HG02571 (cell line): ENCODE measurements at regions not wholly inside any gene's neighbourhood (a gene's known extent, or its start where the extent isn't known, plus 50 kb on each side); places are given as distances from the start of the nearest gene placed in this dataset.
"Not testable (repeated sequence)": the region's sequence is repeated elsewhere in the genome, so short reads cannot be mapped to it uniquely, and the experiment has no call there.

Experiments
- ATAC-seq: cut with Tn5 transposase; IDR thresholded peaks from one replicate; pipeline ENCODE4 v1.9.1; 2021; ENCODE audit warnings: mild to moderate bottlenecking, moderate library complexity; ENCODE audit not compliant: unreplicated experiment

DNA sequence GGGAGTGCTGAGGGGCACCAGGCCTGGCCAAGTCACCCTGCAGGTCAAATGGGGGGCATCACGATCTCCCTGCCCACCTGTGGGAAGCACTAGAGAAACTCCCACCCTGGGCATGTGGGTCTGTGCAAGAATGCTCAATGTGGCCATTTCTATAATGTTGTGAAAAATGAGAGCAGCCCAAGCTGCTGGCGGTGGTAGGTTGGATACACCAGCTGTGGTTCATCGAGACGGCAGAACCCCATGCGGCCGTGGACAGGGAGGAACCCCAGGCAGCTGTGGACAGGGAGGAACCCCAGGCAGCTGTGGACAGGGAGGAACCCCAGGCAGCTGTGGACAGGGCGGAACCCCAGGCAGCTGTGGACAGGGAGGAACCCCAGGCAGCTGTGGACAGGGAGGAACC, 129.1 kb downstream of the BRD1 start:
- not testable (repeated sequence) for ATAC-seq

DNA sequence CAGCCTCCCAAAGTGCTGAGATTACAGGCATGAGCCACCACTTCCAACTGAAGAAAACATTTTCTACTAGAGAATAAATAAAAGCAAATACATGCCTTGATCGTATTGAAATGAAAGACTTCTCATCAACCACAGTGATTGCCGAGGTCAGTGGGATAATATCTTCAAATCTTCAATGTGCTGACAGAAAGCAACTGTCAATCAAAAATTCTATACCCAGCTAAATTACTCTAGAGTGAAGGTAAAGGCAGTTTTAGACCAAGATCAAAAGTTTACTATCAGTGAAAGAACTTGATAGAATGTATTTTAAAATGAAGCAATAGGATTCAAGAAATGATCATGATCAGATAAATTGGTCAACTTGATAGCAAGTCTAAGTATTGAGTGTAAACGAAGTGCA, 130.6 kb downstream of the BRD1 start:
- ATAC-seq: no peak

DNA sequence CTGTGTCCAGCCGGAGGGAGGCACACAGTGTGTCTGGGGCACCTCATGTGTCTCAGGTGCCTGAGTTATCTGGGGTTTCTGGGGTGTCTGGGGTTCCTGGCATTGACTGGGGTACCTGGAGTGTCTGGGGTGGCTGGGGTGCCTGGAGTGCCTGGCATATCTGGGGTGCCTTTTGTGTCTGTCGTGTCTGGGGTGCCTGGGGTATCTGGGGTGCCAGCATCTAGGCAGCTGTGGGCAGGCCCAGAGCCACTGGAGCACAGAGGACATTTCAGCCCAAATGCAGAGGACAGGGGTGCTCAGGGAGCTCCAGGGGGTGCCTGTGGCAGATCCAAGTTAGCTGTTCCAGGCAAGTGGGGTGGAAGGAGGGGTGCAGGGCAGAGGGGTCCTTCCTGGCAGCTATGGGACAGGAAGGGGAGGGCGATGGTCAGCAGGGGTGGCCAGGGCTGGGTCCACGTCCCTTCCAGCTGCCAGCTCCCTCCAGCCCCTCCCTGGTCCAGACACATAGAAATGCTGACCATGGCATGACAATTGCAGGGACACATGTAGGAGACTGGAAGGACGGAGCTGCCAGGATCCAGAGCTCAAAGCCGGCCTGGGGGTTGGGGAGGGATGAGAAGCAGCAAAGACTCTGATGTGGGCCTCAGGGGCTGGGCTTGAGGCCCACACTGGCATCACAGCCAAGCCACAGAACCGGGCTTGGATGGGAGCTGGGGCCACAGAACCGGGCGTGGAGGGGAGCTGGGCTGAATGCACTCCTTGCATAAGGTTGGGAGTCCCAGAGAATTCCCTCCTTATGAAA, 133.0 kb downstream of the BRD1 start:
- ATAC-seq: no peak

DNA sequence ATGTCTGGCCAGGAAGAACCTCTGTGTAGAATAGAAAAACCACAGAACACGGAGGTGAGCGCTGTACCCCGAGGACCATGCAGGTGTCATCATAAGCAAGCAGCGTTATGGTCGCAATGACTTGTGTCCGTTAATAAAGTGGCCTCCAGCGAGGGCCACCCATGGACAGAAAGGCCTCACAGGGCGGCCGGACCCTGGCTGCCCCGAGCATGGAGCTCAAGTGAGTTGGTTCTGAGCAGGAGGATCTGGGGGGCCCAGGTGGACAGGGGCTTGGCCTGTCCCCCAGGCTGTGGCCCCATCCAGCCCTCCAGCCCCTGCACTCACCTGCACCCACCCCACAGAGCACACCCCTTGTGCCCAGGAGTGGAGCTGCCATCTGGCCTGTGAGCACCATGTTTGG, 133.8 kb downstream of the BRD1 start:
- no peak for ATAC-seq

DNA sequence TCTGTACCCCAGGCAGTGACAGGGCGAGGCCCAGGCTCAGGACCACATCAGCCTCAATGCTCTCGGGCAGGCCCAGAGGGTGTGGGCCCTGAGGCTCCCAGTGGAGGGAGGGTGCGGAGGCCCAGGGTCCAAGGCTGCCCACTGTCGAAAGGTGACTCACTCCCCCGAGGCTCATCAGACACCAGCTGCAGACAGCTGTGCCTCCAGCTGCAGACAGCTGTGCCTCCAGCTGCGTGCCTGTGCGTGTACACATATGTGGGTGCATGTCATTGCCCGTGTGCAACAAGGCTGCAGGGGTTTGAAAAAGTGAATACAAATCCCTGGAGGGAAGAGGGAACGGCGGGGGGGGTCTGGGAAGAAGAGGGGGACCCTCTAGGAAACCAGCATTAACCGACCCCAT, 134.3 kb downstream of the BRD1 start:
- ATAC-seq: no peak

DNA sequence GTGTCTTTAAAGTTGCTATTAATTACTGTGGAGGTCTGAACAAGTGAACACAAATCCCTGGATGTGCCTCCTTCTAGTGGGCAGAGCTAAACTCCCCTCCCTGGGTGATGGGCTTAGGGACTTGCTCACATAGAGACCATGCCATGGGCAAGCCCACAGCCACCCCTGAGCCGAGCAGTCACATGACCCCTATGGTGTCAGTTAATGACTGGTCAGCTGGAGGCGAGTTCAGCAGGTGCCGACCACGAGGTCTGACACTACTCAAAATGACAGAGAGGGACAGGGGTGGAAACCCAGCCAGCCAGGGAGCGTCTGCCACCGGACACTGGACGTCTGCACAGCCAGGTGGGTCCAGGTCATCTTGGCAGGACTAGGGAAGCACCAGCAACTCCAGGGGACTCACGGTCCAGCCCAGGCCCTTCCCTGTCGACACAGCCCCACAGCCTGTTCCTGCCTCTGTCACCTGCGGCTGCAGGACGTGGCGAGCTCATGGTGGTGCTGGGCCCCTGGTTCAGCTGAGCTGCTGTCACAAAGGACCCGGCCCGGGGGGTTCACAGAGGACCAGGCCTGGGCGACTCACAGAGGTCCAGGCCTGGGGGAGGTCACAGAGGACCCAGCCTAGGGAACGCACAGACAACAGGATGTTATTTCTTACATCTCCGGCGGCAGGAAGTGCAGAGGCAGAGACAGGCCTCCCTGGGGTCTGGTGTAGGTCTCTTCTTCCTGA, 135.0 kb downstream of the BRD1 start:
- no peak for ATAC-seq

DNA sequence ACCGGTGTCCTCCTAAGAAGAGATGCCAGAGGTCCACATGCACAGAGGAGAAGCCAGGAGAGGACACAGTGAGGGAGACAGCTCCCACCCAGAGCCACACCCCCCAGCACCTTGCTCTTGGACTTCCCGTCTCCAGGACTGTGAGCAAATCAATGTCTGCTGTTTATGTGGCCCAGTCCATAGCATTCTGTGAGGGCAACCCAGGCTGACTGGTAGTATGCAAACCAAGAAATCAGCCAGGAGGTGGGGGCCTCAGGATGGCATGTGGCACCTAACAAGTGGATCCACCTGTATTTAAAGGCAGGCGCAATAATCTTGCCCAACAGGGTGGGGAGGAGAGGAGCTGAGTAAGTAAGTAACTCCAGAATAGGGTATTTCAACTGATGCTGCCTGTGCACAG, 136.4 kb downstream of the BRD1 start:
- ATAC-seq: no peak

DNA sequence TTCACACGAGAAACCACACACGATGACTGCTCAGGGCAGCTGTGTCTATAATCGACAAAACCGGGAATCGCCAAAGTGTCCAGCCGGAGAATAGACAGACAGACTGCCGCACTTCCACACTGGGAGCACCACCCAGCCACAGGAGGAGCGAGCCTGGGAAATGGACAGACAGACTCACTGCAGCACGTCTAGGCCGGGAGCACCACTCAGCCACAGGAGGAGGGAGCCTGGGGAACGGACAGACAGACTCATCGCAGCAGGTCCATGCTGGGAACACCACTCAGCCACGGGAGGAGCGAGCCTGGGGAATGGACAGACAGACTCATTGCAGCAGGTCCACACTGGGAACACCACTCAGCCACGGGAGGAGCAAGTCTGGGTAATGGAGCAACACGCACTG, 137.2 kb downstream of the BRD1 start:
- ATAC-seq: no peak

DNA sequence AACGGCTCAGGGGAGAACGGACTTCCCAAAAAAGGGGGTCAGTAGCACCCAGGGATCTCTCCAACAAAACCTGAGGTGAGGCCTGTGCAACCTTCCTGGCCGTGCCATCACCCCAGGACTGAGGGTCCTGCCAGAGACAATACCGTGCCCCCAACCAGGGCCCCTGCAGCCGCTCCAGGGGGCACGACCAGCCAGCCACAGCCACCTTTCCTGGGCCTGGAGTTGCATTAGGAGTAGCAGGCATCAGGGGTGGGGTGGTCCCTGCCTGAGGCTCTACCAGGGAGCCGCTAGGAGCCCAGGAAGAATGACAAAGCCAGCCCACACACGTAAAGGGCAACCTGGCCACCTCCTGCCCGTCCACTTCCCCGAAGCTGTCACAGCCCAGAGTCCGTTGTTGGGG, 137.8 kb downstream of the BRD1 start:
- no peak for ATAC-seq

DNA sequence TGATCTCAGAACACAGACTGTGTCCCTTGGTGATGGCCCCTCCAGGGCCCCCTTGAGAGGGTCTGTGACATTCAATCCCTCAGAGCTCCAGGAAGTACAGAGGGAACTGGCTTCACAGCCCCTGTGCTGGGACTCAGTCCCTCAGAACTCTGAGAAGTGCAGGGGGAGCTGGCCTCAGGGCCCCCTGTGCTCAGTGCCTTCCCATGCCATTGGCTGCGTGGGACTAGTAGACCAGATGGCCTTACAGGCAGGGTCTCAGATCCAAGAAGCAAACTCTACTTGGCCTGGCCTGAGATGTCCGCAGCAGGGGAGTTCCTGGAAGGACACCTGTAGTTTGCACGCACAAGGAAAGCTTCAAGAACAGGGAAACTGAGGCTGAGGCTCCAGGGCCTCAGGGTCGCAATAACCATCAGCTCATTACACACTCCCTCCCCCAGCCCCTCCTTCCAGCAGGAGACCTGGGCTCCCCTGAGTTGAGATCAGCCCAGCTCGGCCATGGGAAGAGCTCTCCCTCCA, 138.4 kb downstream of the BRD1 start:
- ATAC-seq: no peak

DNA sequence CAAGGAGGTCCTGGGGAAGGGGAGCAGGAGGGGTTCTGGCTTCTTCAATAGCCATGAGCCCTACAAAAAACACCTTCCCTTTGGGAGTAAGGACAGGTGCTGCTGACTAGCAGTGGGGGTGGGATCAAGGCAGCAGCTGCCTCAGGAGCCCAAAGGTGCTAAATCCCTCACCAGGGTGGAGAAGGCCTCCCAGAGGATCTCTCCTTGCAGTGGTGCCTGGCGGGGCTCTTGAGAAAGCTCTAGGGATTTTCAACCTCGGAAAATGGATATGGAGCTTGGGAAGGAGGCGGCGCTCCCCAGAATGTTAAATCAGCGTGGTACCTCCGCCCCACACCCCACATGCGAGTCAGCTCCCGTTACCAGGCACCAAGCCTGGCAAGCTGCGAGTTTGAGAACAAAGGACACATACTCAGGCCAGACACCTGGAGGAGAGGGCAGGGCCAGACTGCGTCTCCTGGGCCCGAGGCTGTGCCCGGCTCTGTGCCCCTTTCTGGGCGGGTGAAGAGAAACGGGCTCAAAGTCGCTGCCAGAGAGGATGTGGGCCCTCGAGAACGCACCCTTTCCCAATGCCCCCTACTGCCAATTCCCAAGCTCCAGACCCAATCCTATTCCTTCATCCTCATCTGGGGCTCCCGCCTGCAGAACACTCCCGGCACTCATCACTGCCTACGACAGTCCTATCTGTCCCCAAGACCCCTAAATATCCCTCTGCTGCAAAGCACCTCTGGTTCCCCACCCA, 139.0 kb downstream of the BRD1 start:
- ATAC-seq: no peak

DNA sequence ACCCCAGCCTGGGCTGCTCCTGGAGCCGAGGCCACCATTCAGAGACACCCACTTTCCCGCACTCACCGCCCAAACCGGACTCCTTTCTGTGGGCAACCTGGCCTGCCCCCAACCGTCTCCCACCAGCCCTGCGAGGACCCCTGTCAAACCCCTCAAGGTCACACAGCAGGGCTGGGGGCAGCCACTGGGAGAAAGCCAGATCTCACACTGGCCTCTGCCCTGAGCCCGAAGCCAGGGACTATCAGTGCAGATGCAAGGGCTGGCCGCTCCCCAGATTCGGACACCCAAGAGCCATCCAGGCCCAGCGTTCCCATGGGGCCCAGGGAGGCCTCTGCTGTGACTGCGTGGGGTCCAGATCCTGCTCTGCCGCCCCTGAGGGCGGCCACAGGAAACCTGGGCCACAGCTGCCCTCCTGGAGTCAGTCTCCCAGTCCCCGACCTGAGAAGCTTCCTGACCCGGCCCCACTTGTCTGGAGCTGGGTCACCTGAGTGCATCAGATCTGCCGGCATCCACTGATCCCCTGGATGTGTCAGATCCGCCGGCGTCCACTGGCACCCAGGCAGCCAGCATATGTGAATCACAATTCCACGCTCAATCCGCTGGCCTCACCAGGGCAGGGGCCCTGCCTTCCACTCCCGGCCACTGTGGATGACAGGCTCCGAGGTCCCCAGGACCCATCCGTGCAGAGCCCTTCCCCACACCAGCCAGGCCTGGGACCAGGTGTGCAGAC, 139.7 kb downstream of the BRD1 start:
- ATAC-seq: no peak

DNA sequence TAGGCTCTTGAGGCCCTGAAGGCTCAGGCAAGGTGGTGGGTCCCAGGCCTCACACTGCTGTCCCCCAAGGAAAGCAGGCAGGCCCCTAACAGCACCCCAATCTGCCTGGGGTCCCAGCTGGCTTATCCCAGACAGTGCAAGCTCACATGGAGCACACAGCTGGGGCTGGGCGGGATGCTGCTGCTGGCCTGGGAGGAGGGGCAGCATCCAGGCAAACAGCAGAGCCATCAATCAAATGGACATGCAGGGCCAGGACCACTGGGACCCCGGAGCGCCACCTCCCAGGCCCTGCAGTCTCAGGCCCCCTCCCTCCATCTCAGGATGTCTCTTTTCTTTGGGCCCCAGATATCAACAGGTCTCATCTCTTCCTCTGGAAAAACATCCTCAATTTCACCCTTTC, 140.3 kb downstream of the BRD1 start:
- no peak for ATAC-seq

DNA sequence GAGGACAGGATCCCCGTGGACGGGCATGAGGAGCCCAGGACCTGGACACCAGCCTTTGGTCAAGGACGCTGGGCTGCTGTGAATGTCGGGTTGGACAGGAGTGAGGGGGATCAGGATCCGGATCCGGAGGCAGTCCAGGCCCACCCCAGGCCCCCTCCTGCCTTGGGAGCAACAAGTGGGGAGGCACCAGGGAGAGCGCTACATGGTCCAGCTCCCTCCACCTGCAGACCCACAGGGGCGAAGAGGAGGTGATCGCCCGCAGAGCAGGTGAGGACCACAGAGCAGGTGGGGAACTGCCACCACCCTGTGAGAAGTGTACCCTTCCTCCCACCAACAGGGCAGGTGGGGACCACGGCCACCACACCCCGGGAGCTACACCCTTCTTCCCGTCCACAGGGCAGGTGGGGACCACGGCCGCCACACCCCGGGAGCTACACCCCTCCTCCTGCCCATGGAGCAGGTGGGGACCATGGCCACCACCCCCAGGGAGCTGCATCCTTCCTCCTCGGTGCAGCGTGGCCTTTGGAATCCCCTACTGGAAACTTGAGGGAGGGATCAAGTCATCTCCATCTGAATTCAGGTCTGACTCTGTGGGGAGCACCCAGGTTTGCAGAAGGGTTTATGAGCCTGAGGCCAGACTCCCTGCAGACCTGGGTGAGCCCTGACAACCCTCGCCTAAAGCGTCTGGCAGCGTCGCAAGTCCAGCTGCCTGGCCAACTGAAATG, 141.0 kb downstream of the BRD1 start:
- no peak for ATAC-seq

DNA sequence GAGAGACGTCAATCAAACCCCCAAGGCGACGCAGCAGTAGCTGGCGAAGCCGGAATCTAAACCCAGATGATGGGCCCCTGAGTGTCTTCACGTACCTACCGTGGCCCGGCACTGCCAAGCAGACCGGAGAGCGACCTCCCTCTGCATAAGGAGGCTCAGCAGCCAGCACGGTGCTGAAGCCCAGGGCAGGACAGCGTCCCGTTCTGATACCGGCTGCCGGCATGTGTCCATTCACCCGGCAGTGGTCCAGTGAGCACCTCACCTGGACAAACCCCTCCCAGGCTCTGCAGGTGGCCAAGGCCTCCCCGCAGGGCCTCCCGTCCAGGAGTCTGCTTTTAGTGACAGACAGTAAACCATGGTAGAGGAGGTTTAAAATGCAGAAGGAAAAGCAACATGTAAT, 142.0 kb downstream of the BRD1 start:
- ATAC-seq: no peak

DNA sequence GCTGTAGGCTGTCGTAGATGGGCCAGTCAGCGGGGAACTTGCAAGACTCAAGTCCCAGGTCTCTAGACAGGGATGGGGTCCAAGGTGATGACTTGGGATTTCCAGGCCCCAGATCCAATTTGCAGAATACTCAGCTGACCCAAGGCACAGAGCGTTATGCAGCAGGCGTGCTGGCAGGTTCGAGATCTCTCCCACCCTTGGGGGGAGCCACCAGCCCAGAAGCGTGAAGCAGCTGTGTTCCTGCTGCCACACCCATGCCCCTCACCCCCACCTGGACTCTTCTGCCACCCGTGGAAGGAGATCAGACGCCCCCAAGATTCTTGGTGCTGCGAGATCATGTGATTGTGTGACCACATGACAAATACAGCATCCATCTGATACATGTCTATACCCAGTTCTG, 142.6 kb downstream of the BRD1 start:
- ATAC-seq: no peak

DNA sequence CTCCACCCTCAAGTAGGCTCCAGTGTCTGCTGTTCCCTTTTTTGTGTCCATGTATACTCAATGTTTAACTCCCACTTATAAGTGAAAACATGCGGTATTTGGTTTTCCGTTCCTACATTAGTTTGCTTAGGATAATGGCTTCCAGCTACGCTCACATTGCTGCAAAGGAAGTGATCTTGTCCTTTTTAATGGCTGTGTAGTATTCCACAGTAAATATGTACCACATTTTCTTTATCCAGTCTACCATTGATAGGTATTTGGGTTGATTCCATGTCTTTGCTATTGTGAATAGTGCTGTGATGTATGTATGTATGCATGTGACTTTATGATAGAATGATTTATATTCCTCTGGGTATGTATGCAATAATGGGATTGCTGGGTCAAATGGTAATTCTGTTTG, 144.6 kb downstream of the BRD1 start:
- no peak for ATAC-seq

DNA sequence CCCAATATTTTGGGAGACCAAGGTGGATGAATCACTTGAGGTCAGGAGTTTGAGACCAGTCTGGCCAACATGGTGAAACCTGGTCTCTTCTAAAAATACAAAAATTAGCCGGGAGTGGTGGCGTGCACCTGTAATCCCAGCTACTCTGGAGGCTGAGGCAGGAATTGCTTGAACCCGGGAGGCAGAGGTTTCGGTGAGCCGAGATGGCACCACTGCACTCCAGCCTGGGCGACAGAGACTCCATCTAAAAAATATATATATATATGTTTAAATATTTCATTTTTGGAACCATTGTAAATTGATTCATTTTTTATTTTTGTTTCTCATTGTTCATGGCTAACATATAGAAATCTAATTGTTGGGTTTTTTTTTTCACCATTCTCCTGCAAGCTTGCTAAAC, 146.9 kb downstream of the BRD1 start:
- ATAC-seq: not testable (repeated sequence)

DNA sequence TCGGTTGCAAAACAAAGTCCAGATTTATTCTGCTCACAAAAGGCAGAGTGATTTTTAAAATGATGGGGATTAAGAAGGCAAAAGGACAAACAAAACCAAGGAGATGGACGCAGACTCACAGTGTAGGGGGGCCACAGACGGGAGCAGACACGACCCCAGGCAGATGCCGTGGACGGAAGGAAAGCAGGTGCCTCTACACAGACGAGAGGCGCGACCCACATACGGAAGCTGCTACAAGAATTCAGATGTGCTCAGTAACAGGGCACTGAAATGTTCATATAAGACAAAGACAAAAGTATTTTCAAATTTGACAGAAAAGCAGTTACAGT, 148.9 kb downstream of the BRD1 start:
- no peak for ATAC-seq

DNA sequence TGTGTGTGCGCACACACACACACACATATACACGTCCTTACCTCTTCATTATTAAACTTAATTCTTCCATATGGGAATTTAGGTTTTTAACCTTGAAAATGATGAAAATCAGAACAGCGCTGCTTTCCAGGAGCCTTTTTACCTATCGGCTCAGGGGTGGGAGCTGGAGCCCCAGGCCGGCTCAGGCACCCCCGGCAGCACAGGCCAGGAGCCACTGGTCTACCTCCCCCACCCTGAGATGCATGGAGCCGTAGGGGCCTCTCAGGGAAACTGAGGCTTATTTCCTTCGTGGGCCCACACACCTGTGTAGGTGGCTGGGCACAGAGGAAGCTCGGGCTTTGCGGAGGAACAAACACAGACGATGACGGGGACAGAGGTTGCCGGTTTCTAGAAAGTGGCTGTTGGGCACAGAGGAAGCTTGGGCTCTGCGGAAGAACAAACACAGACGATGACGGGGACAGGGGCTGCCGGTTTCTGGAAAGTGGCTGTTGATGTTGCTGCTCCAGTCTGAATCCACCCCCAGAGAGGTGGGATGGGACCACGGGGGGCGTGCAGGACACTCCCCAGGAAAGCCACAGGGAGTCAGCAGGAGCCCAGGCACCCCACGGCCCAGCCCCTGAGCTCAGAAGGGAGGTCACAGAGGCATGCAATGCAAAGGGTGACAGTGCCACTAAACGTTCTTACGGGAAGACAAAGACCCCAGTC, 149.4 kb downstream of the BRD1 start:
- no peak for ATAC-seq
